ENCODE measurements at regions not wholly inside any gene's neighbourhood (a gene's known extent, or its start where the extent isn't known, plus 50 kb on each side); places are given as distances from the start of the nearest gene placed in this dataset.

GRCh38 chr1:2911421-2912178 lies 109.7 kb upstream of the ACTRT2 start:
- no peak for TF ChIP-seq CTCF (IDR thresholded peaks at IDR 0.05)
- TF ChIP-seq EZH2 (IDR thresholded peaks at IDR 0.05; ENCODE audit: borderline replicate concordance, insufficient read depth, low read depth, low read length, poor library complexity, severe bottlenecking), result no peak
